Subcutaneous abdominal adipose tissue (tissue), 5 donors: ENCODE measurements at regions not wholly inside any gene's neighbourhood (a gene's known extent, or its start where the extent isn't known, plus 50 kb on each side); places are given as distances from the start of the nearest gene placed in this dataset.
"Not testable (repeated sequence)": the region's sequence is repeated elsewhere in the genome, so short reads cannot be mapped to it uniquely, and the experiment has no call there.

ENCODE experiments used
- H3K27ac ChIP-seq: one replicate; pipeline ENCODE4 v1.7.0; 2013; ENCODE audit warnings: low read depth, mild to moderate bottlenecking, inconsistent platforms, low read length, moderate library complexity
- H3K27me3 ChIP-seq, 5 donors: one replicate each; pipeline ENCODE4 v1.7.0; 2013; ENCODE audit warnings: low read length in 5 of 5, inconsistent platforms in 1 of 5; ENCODE audit not compliant: control insufficient read depth in 5 of 5, insufficient read depth in 4 of 5
- H3K36me3 ChIP-seq, 5 donors: one replicate each; pipeline ENCODE4 v1.7.0; 2013; ENCODE audit warnings: low read length in 5 of 5; ENCODE audit not compliant: control insufficient read depth in 5 of 5, insufficient read depth in 5 of 5
- H3K4me1 ChIP-seq, 5 donors: one replicate each; pipeline ENCODE4 v1.7.0; 2013; ENCODE audit warnings: low read length in 5 of 5, mild to moderate bottlenecking in 3 of 5, moderate library complexity in 1 of 5; ENCODE audit not compliant: control insufficient read depth in 5 of 5, insufficient read depth in 5 of 5
- H3K4me3 ChIP-seq, 5 donors: one replicate each; pipeline ENCODE4 v1.7.0; 2013; ENCODE audit warnings: low read length in 5 of 5, low read depth in 1 of 5
- H3K9ac ChIP-seq, 5 donors: one replicate each; pipeline ENCODE4 v1.7.0; 2013; ENCODE audit warnings: low read length in 5 of 5, mild to moderate bottlenecking in 4 of 5, moderate library complexity in 3 of 5
- H3K9me3 ChIP-seq, 5 donors: one replicate each; pipeline ENCODE4 v1.7.0; 2013; ENCODE audit warnings: low read length in 5 of 5; ENCODE audit not compliant: control insufficient read depth in 5 of 5
- donor health status: healthy.
- donor health status: healthy.
- donor health status: healthy.
- donor health status: healthy.
- donor health status: healthy.

DNA sequence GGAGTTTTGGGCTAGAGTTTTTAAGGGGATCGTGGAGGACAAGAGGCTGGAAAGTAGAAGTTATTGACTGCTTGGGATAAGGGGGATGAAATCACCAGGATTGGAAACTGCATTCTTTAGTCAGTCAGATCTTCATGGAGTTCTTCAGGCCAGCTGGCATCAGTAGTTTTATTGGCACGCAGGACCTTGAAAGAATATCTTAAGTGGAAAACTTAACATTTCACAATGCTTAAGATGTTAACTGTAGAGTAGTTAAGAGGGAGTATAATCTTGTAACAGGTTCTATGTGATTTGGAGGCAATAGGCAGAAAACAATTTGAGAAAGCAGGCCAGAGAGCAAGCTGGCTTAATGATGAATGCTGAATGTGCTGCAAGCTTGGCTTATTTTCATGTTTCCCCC, 300.4 kb upstream of the KCNH7 start:
- peaks cover 0 to 8% (median 3%) of the 10 kb centered on the region in 5 donors for H3K9me3 ChIP-seq
- H3K9ac ChIP-seq: no peak overlapping the region
- no peaks in the 10 kb centered on the region for H3K36me3 ChIP-seq
- no peaks in the 10 kb centered on the region for H3K27me3 ChIP-seq
- no peak overlapping the region for H3K27ac ChIP-seq
- no peak overlapping the region for H3K4me3 ChIP-seq
- no peaks in the 10 kb centered on the region for H3K4me1 ChIP-seq

DNA sequence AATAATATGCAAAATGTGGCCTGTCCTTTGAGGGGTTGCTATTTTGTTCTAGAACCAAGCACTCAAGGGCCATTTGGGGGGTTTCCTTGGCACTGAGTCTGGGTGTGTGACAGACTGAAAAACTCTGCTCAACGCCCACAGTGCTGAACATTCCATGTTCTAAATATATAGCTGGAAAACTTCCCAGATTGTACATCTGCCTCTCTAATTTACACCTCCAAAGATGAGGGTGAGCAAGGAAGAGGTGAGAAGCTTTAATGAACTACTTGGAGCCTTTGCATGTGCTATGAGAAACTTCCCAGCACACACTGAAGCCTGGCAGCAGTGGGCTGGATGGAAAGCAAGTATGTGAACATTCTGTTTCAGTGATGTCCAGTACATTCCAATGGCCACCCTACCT, 296.7 kb upstream of the KCNH7 start:
- H3K27me3 ChIP-seq: no peaks in the 10 kb centered on the region

DNA sequence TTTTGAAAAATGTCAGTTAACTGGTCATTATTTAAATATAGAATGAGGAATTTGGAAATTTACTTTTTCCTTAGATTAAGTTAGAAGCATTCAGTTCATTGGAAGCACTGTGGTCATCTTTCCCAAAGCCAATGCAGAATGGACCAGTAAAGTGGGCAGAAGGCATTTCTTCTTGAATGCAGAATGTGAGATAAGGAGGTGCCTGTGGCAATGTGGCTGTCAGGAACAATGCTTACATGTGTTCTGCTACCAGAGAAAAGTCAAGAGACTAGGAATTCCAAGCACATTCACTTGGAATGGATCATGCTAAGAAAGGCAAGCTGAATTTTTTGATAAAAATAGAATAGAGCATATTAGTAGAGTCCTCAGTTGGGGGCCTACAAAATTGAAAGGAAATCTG, 295.0 kb upstream of the KCNH7 start:
- Histone ChIP-seq H3K9me3 (peaks cover 0 to 3% (median 1%) of the 10 kb centered on the region in 5 donors), H3K36me3 (no peaks in the 10 kb centered on the region), H3K4me3 (no peak overlapping the region), H3K9ac (no peak overlapping the region), H3K27me3 (no peaks in the 10 kb centered on the region), H3K4me1 (no peaks in the 10 kb centered on the region), H3K27ac (no peak overlapping the region)

More for the DNA sequence above, 296.7 kb upstream of the KCNH7 start:
- no peaks in the 10 kb centered on the region for H3K36me3 ChIP-seq
- H3K4me3 ChIP-seq: no peak overlapping the region
- H3K9ac ChIP-seq: no peak overlapping the region
- H3K4me1 ChIP-seq: no peaks in the 10 kb centered on the region
- H3K9me3 ChIP-seq: peaks cover 0 to 8% (median 3%) of the 10 kb centered on the region in 5 donors
- H3K27ac ChIP-seq: no peak overlapping the region

DNA sequence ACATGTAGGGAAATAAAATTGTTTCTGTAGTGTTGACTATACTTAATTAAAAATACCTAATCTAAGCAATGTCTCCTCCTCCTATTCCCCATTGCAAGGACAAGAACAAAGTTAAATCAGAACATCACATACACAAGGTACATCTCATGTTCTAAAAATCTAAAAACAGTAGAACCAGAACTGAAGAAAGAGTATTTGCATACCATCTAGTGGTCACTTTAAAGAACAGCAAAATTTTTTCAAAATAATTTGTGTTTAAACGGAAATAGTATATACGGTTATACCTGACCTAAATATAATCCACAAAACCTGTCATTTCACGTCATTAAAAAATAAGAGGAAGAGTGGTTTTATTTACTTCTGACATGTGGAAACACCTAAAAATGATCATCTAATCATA, 294.3 kb upstream of the KCNH7 start:
- no peaks in the 10 kb centered on the region for H3K4me1 ChIP-seq
- H3K27ac ChIP-seq: no peak overlapping the region
- H3K9me3 ChIP-seq: no peaks in the 10 kb centered on the region
- H3K36me3 ChIP-seq: no peaks in the 10 kb centered on the region
- H3K27me3 ChIP-seq: no peaks in the 10 kb centered on the region
- H3K9ac ChIP-seq: no peak overlapping the region
- H3K4me3 ChIP-seq: no peak overlapping the region

DNA sequence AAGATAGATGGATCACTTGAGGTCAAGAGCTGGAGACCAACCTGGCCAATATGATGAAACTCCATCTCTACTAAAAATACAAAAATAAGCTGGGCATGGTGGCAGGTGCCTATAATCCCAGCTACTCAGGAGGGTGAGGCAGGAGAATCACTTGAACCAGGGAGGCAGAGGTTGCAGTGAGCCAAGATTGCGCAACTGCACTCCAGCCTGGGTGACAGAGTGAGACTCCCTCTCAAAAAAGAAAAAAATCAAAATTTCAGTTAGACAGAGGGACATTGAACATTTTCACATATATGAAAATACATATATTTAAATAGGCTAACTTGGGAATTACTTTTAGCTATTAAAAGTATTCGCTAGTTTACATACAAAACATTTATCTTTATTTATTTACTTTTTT, 293.6 kb upstream of the KCNH7 start:
- H3K27me3 ChIP-seq, H3K9me3 ChIP-seq, H3K4me1 ChIP-seq, H3K27ac ChIP-seq, H3K36me3 ChIP-seq, H3K9ac ChIP-seq, H3K4me3 ChIP-seq: not testable (repeated sequence)

DNA sequence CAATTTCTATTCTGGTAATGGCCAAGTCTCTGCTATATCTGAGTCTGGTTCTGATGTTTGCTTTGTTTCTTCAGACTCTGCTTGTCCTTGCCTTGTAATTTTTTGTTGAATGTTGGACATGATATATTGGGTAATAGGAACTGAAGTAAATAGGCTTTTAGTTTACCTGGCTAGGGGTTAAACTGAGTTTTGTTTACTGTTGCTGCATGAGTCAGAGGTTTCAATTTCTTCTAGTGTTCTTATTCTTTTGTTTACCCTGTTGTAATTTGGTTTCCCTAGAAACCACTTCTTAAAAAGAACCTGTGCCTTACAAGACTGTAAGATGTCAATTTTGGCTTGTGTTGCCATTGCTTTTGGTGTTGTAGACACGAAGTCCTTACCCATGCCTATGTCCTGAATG, 285.0 kb upstream of the KCNH7 start:
- Histone ChIP-seq H3K4me3 (no peak overlapping the region), H3K27ac (no peak overlapping the region), H3K9ac (no peak overlapping the region), H3K9me3 (no peaks in the 10 kb centered on the region), H3K36me3 (no peaks in the 10 kb centered on the region), H3K27me3 (no peaks in the 10 kb centered on the region), H3K4me1 (no peaks in the 10 kb centered on the region)

DNA sequence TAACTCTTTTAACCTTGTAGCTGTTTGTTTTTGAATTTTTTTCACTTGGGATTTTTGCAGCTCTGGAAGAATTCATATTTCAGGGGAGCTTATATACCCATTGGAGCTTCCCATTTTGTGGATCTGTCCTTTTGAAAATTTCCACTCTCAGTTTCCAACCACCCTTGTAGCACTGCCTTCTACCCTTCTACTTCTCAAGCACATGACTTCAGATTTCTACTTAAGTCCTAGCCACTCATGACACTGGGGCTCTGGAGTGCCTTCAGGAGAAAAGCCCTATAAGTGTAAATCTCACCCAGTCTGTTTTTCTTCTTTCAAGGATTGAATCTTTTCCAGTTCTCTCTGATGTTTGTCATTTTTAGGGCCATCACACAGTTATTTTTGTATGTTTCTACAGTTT, 283.7 kb upstream of the KCNH7 start:
- Histone ChIP-seq H3K9ac (no peak overlapping the region), H3K36me3 (no peaks in the 10 kb centered on the region), H3K27ac (no peak overlapping the region), H3K27me3 (no peaks in the 10 kb centered on the region), H3K4me3 (no peak overlapping the region), H3K9me3 (no peaks in the 10 kb centered on the region), H3K4me1 (no peaks in the 10 kb centered on the region)

DNA sequence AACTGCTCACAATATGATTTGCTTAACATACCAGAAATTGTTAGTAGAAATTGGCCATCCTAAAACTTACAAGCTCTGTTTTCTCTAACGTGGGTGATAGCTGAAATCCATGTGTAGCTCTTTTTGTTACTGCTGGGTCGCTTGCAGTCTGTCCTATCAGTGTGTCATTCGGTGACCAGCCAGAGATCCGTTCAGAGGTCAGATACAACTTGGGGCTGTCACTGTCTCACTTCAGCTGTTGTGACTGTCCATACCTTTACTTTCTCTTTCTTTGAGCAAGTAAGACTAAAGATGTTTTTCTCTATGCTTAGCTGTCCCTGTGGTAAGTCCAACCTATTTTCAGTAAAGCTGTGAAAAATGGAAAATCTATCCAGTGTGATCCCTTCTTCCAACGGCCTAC, 282.9 kb upstream of the KCNH7 start:
- H3K36me3 ChIP-seq: no peaks in the 10 kb centered on the region
- H3K27me3 ChIP-seq: no peaks in the 10 kb centered on the region
- no peak overlapping the region for H3K27ac ChIP-seq
- no peak overlapping the region for H3K9ac ChIP-seq
- H3K4me3 ChIP-seq: no peak overlapping the region
- H3K9me3 ChIP-seq: no peaks in the 10 kb centered on the region
- H3K4me1 ChIP-seq: no peaks in the 10 kb centered on the region

DNA sequence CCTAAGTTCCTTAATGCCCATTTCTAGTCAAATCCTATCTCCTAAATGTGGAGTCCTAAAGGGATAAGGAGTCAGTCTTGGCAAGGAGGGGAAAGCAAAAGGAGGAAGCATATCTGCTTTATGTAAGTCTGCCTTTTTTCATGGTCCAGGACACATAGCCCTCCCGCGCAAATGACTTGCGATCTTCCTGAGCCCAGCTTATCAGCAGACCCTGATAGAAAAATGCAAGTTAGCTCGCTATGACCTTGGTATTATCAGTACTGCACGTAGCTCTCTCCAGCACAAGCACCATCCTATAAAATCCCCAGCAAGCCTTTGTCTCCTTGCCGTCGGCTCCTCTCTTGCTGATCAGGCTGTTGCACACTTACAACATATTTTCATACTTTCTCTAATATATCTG, 281.4 kb upstream of the KCNH7 start:
- Histone ChIP-seq H3K36me3 (no peaks in the 10 kb centered on the region), H3K9ac (no peak overlapping the region), H3K4me3 (no peak overlapping the region), H3K9me3 (no peaks in the 10 kb centered on the region), H3K4me1 (no peaks in the 10 kb centered on the region), H3K27me3 (no peaks in the 10 kb centered on the region), H3K27ac (no peak overlapping the region)

DNA sequence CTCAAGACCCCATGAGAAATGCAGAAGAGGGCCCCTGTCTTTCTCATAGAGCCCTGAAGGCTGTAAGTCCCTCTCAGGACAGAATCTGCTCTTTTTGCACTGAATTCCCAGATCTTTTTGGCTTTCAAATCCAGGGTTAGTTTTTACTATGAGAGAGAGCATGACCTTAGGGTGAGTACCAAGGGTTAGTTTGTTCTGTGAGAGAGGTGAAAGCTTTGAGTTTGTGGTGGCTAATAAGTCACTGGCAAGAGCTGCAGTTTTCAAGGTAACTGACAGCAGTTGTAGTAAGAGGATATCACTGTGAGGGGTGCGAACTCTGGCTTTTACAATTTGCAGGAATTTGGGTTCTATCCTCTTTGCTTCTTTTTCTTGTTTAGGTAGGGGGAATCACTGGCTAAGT, 248.4 kb upstream of the KCNH7 start:
- H3K36me3 ChIP-seq: no peaks in the 10 kb centered on the region
- no peak overlapping the region for H3K9ac ChIP-seq
- H3K9me3 ChIP-seq: peaks cover 0 to 6% (median 2%) of the 10 kb centered on the region in 5 donors
- no peaks in the 10 kb centered on the region for H3K4me1 ChIP-seq
- no peak overlapping the region for H3K4me3 ChIP-seq
- H3K27ac ChIP-seq: no peak overlapping the region
- H3K27me3 ChIP-seq: no peaks in the 10 kb centered on the region

DNA sequence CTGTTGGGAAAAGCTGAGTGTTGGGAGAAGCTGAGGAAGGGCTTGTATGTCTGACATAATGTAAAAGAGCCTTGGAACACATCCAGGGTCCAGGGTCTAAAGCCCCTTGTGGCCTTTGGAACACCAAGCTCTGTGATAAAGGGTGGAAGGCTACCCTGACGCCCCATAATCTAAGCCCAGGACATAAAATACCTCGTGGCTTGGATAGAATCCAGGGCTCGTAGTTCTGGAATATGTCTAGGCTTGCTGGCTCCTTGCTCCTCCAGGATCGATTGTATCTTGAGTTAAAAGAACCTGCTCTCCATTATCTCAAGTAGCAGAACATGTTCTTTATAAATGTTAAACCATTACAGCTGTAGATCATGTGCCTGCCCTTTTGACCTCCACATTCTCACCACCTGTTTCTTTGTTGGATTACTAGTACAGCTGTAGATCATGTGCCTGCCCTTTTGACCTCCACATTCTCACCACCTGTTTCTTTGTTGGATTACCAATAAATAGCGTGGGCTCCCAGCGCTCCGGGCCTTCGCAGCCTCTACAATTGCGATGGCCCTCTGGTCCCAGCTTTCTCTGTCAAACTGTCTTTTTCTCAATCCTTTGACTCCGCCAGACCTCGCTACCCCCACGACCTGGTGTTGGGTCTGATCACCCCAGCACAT, 246.9 kb upstream of the KCNH7 start:
- not testable (repeated sequence) for H3K9me3 ChIP-seq, H3K36me3 ChIP-seq, H3K9ac ChIP-seq, H3K27me3 ChIP-seq, H3K27ac ChIP-seq, H3K4me1 ChIP-seq, H3K4me3 ChIP-seq
